ENCODE measurements at regions not wholly inside any gene's neighbourhood (a gene's known extent, or its start where the extent isn't known, plus 50 kb on each side); places are given as distances from the start of the nearest gene placed in this dataset.
A peak's percentile ranks its signal among the peaks of the same experiment; 100 is the strongest.

DNA sequence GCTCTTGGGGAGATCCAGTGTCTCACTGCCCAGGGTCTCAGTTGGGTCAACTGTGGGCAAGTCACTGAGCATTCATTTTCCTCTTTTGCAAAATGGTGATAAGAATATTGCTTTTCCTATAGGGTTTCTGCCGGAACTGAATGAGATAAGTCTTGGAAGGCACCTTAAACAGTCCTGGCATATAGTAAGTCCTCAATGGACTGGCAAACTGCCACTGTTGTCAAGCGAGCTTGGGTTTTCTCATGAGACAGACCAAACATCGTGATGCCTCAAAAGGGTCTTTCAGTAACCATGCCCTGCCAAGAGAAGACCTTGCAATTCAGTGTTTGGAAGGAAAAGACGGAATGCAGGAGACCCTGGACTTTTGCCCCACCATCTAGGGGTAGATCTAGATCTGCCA, 251.5 kb downstream of the WDR11 start:
- no peak for DNase-seq

DNA sequence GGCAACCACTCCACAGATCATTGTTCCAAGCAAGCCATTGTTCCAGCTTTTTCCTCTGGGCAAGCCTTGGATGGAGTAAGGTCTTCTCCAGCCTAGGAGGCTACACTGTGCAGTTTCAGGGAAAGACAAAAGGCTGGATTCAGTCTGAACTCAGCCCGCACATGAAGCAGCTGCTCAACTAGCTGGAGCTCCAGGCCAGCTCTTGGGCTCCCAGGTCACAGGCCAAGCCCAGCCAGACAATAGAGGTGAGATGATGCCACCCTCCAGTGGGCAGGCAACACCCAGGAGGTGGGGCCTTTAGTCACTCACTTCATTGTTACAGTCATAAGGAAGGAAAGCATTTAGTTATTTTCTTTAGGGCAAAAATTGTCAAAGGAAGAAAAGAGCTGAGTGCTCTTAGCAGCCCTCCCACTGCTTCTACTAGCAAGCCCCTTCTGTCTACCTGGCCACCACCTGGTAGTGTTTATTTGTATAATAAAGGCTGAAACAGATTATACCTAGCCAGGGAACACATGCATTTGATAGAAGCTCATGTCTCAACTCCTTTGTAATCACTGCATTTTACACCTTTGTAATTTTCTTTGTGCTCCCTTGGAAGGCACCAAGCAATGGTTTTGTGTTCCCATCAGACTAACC, 253.4 kb downstream of the WDR11 start:
- no peak for DNase-seq

DNA sequence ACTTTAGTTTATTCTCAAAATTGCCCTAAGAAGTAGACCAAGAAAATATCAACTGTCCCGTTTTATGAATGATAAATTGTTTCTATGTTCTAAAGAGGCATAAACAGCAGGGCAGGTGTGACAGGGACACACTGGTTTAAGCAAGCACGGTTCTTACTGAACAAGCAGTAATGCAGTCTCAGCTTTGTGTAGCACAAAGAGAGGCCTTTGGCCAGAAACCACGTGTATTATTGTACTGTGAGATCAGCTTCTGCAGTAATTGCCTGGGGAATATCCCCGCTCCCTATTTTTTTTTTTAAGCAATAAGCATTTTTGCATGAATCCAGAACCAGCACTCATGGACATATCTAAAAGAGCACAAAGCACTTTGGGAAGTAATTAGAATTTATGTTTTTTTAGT, 255.4 kb downstream of the WDR11 start:
- DNase-seq, result peak in 1 of 2 donors; percentile 24

DNA sequence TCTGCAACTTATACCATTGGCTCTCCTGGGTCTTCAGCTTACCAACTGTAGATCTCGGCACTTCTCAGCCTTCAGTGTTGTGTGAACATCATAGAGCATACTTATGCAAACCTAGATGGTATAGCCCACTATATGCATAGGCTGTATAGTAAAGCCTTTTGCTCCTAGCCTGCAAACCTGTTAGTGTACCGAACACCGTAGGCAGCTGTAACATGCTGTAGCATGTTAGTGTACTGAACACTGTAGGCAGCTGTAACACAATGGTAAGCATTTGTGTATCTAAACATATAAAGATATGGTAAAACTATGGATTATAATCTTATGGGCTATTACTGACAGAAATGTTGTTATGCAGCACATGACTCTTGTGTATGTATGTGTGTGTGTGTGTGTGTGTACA, 256.9 kb downstream of the WDR11 start:
- no peak for DNase-seq

DNA sequence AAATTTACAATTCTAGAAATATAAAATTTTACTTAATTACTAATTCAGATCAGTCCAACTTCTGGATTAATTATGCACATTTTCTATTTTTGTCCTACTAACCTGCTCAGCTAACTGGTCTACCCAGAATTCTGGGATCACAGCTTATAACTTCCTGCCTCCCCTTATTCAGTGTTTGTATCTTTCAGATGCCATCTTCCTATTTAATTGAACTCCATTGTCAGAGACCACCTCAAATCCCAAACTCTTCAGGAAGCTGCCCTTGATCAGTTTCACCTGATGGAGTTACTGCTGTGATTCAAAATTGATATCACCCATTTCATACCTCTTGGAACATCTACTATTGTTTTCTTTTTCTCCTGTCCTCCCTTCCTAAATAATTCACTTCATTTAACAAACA, 259.2 kb downstream of the WDR11 start:
- DNase-seq, result no peak

DNA sequence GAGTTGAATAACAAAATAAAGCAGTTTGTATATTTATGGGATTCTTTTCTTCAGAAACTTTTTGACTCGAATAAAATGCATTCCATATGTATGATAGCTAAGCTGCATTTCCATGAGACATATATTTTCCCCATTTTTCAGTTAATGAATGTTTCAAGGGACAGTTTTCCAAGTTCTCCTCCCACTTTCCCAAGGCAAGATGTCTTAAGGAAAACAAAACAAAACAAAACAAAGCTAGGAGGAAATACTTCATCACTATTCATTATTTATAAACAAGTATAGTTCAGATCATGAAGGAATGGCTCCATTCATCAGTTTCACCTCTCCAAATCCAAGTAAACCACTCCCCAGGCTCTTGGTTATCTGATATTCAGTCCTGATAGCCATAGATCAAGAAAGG, 261.0 kb downstream of the WDR11 start:
- DNase-seq, result no peak

DNA sequence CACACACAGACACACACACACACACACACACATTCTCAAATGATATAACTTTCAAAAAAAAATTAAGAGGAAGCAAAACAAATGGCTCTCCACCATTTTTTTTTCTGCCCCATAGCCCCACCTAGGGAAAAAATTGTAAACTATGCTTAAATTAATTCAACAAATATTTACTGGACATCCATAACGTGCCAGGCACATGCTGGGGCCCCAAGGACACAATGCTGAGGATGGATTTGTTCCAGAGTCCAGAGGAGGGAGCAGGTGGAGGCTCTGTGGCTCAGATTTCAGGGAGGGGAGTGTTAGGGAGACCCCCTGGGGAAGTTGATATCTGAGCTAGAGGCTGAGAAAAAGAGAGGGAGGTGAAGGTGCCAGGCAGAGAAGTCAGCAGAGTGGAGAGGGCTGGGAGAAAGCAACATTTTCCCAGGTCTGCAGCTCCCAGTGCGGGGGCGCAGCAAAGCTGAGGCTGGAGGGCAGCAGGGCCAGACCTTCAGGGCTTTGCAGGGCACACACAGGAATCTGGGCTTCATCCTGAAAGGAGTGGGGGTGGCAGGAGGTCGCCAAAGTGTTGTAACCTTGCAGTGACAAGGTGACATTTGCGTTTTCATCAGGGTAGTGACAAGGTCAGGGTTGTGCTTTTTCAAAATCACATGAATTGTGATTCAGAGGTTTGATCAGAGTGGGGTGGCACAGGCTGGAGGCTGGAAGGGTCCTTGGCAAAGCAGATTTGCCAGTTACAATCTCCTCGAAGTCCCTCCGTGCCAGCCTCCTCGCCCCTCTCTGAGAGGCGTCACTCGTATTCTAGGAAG, 261.6 kb downstream of the WDR11 start:
- no peak for DNase-seq

DNA sequence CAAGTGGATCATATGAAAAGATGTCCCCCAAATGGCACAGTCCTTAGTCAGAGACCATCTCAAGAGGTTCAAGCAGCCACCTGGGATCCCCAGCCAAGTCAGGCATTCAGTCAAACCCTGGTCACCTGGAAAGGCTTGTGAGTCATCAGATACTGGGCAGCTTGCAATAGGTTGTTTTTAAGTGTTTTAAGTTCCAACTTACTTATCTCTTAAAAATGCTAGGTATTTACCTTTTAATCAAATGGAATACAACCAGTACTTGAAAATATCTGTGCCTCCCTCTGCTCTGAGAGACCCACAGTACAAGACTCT, 262.2 kb downstream of the WDR11 start:
- no peak for DNase-seq

DNA sequence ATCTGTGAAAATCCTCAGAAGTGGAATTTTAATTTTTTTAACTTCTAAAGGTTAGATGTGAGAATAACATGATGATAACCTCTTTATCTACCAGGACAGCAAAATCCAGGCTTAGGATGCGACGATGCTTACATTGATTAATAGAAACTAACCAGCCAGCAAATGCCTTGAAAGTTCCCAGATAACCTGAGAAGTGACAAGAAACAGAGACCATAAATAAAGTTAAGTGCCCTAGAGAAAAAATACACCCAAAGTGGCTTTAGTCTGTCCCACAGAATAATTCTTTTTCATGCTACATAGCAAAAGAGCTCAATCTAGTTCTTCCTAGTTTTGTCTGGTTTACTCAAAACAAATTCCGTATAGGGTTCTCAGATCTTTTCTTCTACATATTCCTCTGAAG, 262.7 kb downstream of the WDR11 start:
- no peak for DNase-seq

DNA sequence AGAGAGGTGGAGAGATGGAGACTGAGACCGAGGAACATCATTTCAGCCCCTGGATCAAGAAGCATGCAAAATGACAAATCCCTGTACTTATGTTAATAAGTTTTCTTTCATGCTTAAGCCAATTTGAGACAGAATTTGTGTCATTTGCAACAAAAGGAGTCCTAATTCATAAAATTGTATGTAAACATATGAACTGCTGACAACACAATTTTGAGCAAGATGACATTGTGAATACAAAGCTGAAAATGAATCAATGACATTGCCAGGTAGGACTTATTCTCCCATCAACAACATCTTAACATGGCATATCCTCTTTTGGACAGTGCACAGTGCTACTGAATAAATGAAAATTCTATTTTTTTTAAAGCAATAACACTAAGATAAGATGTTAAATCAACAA, 264.0 kb downstream of the WDR11 start:
- no peak for DNase-seq

DNA sequence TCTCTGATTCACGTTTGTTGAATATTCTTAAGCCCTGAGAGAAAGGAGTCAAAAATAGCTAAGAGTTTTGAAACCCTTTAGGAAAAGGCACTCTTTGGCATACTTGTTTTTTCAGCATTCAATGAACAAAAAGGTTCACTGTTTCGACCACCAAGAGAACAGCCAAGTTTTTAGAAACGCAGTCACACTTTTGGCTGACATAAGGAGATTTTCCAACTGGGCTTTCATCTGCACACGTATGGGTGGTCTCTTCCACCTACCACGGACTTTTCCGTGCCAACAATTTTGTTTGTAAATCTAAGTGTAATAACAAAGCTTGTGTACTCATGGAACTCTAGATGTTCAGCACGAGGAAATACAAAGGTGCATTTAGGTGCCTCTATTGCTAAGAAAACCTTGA, 270.3 kb downstream of the WDR11 start:
- no peak for DNase-seq

DNA sequence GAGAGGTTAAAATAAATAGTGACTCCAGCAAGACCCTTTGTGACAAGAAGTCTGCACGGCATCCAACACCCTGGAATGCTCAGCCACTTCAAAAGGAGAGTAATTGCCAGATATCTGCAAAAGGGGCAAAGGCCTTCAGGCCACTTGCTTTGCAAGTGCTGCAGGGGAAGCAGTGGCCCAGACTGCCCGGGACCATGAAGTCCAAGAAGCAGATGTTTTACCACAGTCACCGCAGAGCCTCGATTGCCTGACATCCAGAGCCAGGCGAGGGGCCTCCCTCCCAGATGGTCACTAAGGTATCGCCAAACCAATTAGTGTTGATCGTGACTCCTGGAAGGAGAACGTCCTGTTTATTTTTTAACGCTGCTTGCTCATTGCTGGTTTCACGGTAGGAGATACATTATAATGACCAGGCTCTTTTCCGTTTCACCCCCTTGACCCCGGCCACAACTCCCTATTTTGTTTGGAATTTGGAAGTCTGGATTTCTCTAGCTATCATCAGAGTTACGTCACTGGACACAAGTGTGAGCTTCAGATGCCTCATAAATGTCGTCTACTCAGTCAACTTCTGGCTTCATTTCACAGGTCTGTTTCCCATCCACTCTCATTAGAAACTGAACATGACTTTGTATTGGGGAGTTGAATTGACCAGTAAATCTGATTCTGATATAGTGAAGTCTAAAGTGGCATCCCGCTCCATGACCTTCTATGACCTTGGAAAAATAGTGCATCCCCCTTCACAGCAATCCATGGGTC, 276.2 kb downstream of the WDR11 start:
- DNase-seq, result no peak

DNA sequence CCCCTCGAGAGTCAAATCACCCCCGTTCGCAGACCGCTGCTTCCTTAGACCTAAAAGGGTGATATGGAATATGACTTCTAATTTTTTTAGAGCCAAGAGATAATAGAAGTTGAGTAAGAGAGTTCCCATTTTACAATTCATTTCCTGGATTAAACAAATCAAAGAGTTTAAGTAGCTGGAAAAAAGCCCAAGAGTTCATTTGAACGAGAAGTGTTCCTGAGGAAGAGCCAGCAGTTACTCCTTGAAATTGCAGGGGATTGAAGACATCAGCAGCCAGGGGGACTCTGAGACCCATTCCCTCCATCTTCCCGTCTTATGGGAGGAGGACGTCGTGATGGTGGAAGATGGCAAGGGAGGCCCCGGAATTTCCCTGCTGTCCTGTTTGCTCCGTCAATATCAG, 277.0 kb downstream of the WDR11 start:
- DNase-seq, result no peak

DNA sequence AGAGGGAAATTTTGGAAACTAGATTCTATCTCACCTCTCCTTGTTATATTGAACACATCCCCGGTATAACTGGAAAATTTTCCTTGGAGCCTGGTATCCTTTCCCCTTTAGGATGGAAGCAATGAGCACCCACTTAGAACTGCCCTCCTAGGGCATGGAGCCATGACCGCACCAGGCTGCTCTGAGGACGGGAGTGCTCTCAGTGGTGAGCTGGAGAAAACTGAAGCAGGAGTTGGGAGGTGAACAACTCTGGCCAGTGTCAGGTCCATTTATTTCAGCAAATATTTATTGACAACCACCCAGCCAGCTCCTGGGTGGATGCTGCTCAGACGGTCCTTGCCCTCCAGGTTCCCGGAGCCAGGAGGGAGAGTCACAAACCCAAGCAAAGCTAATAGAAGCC, 278.1 kb downstream of the WDR11 start:
- no peak for DNase-seq

DNA sequence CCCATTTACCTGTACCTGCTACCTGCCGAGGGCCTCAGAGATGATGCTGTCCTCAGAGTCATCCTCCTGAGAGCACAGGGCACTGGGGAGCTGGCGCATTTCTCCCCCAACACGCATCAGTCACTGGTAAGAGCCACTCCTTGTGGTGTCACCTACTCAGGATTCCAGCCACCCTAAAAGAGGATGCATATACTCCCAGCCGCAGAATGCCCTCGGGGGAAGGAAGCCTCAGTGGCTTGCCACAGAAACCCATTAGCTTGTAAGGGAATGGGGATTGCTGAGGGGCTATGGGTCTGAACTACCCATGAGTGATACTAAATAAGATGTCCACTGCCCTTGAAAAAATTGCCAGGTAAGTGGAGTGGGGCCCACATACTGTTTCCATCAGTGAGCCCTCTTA, 279.2 kb downstream of the WDR11 start:
- DNase-seq, result no peak

DNA sequence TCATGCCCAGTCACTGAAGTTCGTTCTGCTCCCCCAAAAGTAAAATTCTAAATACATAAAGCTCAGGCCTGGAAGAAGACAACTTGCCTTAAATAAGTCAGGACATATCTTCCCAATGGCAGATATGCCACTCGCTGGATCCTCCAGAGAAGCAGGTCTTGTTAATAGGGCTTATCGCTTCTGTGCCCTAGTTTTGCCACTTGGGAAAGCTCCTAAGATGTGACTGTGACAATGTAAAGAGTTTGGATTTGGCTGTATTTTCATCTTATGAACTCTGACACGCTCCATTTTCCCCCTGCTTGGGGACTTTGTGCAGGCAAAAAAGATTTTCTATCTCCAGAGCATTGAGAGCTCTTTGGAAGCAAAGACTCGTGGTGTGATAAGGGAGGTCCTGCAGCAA, 279.9 kb downstream of the WDR11 start:
- no peak for DNase-seq

DNA sequence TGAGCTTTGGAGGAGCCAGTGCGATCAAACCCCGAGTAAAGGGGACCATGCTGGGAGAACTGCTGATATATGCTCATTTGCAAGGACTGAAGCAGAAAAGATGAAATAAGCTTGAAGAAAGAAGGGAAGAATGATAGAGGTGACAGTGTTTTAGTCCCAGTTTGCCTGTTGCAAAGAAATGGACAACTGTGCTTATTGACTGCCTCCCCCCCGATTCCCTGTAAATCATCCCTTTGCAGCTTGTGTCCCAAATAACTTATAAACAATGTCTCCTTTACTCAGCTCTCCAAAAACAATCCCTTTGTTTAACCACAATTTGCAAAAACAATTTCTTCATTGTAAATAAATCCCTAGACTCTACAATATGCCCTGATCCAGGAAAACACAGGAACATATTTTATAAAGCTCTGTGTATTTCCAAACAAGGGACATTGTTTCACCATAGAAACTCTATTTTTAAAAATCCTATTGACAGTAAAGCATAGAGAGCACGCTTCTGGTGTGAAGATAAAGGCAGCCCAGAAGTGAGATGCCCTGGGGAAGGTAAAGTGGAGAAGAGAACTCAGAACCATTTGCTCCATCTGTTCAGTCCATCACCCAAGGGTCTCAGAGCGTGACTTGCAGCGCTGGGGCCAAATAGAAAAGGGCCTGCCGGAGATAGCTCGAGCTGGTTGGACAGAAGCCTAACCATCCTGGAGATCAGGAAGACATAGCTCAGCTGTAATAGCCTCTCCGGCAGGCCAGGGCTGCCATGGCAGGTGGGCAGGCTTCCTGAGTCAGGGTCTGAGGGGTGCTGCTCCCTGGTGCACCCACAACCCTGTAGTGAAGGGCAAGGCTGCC, 280.5 kb downstream of the WDR11 start:
- DNase-seq, result peak; percentile 60 to 69

DNA sequence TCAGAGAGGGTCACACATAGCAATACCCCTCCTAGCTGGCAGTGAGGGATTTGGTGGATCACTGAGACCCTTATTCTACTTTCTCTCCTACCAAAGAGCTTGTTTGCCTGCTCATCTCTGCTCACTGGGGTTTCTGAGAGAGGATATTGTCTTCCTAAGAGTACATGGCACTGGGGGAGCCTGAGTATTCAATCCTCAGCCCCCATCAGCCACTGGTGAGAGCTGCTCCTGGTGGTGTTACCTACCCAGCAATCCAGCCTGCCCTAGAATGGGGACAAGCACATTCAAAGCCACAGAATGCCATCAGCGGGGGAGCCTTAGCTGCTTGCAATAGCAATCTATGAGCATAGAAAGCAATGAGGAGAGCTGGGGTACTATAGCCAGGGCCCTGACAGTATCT, 281.1 kb downstream of the WDR11 start:
- DNase-seq, result no peak

DNA sequence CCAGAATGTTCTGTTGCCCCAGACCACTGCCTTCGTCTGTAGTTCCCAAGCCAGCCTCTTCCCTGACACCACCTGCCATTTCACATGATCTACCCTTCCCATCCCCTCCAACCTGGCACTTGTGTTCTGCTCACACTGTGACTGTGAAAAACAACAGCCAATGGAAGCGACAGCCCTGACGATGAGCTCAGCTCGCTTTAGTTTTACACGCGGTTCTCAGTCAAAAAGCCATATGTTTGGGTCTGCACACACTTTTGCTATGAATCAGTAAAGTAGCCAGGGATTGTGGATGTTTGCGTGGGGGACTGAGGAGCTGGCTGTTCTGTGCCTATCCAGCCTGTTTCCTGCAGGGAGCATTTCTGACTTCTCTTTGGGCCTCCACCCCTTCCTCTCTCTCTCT, 282.7 kb downstream of the WDR11 start:
- no peak for DNase-seq

DNA sequence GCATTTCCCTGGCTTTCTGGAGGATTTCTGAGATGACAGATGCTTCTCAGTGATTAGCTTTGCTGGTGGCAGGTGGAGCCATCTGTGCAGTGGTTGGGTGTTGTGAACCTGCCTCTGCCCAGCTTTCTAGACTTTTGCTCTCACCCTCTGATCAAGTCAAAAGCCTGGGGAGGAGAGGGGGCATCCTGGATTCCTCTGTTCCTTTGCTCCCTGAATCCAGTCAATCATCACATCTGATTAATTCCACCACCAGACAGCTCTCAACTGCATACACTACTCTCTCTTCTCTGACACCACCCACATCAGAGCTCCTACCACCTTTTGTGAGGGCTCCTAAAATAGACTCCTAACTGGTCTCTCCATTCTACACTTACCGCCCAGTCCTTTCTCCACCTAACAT, 283.5 kb downstream of the WDR11 start:
- DNase-seq, result no peak

DNA sequence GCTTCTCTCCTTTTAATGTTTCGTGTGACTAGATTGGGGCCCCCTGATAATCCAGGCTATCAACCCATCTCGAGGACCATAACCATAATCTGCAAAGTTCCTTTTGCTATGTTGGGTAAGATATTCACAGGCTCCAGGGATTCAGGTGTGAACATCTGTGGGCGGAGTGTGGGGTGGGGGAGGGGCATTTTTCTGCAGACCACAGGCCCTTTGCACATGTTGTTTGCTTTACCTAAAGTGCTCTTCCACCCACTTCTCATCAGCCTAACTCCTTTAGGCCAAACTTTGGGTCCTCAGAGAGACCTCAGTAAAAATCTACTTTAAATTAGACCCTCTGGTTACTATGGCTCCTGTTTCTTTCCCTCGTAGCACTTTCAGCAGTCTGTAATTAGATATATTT, 284.4 kb downstream of the WDR11 start:
- no peak for DNase-seq

DNA sequence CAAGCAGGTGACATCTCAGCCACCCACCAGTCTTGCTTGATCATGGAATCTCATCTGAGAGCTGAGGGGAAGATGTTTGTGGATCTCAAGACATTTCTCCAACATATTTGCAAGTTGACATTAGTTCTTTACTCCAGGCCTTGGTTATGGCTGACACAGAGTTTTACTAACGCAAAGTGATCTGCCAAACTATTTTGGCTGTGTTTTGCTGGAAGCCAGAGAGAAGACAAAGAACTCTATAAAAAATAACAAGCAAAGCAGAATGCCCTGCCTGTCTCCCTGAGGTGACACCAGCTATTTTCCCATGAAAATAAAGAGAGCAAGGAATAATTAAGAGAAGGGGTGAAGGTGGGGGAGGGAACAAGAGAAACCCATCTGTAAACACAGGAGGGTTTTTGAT, 286.4 kb downstream of the WDR11 start:
- no peak for DNase-seq

DNA sequence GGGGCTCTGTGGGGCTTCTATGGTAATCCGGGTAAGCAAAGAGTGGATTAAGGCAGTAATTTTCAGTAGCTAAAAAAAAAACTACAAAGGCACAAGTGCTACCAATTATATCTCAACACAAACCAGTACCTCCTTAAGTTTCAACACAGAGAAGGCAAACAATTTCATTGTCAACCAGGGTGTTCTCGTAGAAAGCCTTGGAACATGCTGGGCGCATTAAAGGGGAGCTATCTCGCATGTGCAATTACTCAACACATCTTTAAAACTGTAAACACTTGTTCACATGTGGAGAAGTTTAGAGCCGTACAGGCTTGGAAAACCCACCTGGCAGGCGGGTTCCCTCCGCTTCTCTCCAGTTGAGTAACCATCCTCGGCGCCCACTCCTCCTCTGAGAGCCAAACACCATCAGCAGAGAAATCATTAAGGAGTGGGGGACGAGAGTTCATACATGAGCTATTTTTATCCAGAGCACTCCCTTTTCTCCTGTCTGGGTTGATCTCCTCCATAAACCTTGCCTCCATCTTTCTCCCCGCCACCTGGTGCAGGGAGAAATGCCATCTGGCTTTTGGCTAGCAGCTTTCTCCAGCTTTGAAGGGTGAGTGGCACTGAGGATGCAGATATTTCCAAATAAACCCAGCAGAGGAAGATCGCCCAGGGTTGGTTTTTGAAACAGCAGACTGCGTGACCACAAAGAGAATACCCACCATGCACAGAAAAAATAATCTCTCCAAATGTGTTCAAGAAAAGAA, 287.1 kb downstream of the WDR11 start:
- no peak for DNase-seq
